Hepatocyte (in vitro differentiated cells): ENCODE measurements at regions not wholly inside any gene's neighbourhood (a gene's known extent, or its start where the extent isn't known, plus 50 kb on each side); places are given as distances from the start of the nearest gene placed in this dataset.
"Not testable (repeated sequence)": the region's sequence is repeated elsewhere in the genome, so short reads cannot be mapped to it uniquely, and the experiment has no call there.

ENCODE experiments used
- DNase-seq: peaks from one replicate; pipeline ENCODE4 v3.0.0-alpha.2; 2016; ENCODE audit warnings: low spot score
- H2AFZ ChIP-seq: fragments of 200-600 bp; sonication (generic); 2 replicates; pipeline ENCODE4 v1.6.0; 2016; ENCODE audit warnings: antibody characterized with exemption, mild to moderate bottlenecking
- H3K27ac ChIP-seq: fragments of 200-600 bp; sonication (generic); 2 replicates; pipeline ENCODE4 v1.5.1; 2016; ENCODE audit warnings: mild to moderate bottlenecking
- H3K27me3 ChIP-seq: fragments of 200-600 bp; sonication (generic); 2 replicates; pipeline ENCODE4 v1.6.1; 2016
- H3K36me3 ChIP-seq: fragments of 200-600 bp; sonication (generic); replicated peaks from 2 replicates; pipeline ENCODE4 v1.5.1; 2016; ENCODE audit warnings: low read depth; ENCODE audit not compliant: insufficient read depth
- H3K4me1 ChIP-seq: fragments of 200-600 bp; sonication (generic); 2 replicates; pipeline ENCODE4 v1.5.1; 2016; ENCODE audit warnings: mild to moderate bottlenecking, moderate library complexity; ENCODE audit not compliant: insufficient read depth
- H3K4me2 ChIP-seq: fragments of 200-600 bp; sonication (generic); 2 replicates; pipeline ENCODE4 v1.6.0; 2016
- H3K4me3 ChIP-seq: fragments of 200-600 bp; sonication (generic); 2 replicates; pipeline ENCODE4 v1.5.1; 2016; ENCODE audit warnings: mild to moderate bottlenecking
- H3K79me2 ChIP-seq: fragments of 200-600 bp; sonication (generic); 2 replicates; pipeline ENCODE4 v1.6.0; 2017; ENCODE audit warnings: mild to moderate bottlenecking
- H3K9me2 ChIP-seq: fragments of 200-600 bp; sonication (generic); replicated peaks from 2 replicates; pipeline ENCODE4 v1.6.0; 2017; ENCODE audit warnings: mild to moderate bottlenecking; ENCODE audit not compliant: insufficient read depth
- H3K9me3 ChIP-seq: fragments of 200-600 bp; sonication (generic); 2 replicates; pipeline ENCODE4 v1.5.1; 2016; ENCODE audit warnings: low read depth, mild to moderate bottlenecking
- H4K20me1 ChIP-seq: fragments of 200-600 bp; sonication (generic); 2 replicates; pipeline ENCODE4 v1.6.0; 2016; ENCODE audit warnings: mild to moderate bottlenecking; ENCODE audit not compliant: insufficient read depth, poor library complexity, severe bottlenecking
- CTCF ChIP-seq: fragments of 200-600 bp; sonication (generic); IDR thresholded peaks from 2 replicates; pipeline ENCODE4 v1.5.1; 2016; ENCODE audit warnings: antibody characterized with exemption, mild to moderate bottlenecking; ENCODE audit not compliant: poor library complexity
- EZH2 ChIP-seq: fragments of 200-600 bp; sonication (generic); IDR thresholded peaks from 2 replicates; pipeline ENCODE4 v1.6.1; 2016; ENCODE audit warnings: antibody characterized with exemption, mild to moderate bottlenecking, borderline replicate concordance
- EZH2phosphoT487 ChIP-seq: fragments of 200-600 bp; sonication (generic); IDR thresholded peaks from one replicate; pipeline ENCODE4 v1.6.1; 2018; ENCODE audit warnings: antibody characterized with exemption, mild to moderate bottlenecking, low read depth, moderate library complexity; ENCODE audit not compliant: unreplicated experiment, severe bottlenecking
- WGBS: methylation state at CpG from one replicate; pipeline ENCODE4 v1.1.6; 2016; ENCODE audit warnings: low lambda C conversion rate; ENCODE audit errors: missing lambda C conversion rate; 5-methylcytosine and 5-hydroxymethylcytosine counted together

- Histone ChIP-seq H3K4me3 (no peak overlapping the region), H3K79me2 (no peaks in the 10 kb centered on the region), H3K4me2 (no peak overlapping the region), H3K9me2 (no peaks in the 10 kb centered on the region), H4K20me1 (no peaks in the 10 kb centered on the region), H3K9me3 (no peaks in the 10 kb centered on the region), H2AFZ (no peak overlapping the region), H3K36me3 (no peaks in the 10 kb centered on the region), H3K27me3 (no peaks in the 10 kb centered on the region), H3K4me1 (no peaks in the 10 kb centered on the region), H3K27ac (no peak overlapping the region)
- no peak for DNase-seq
- TF ChIP-seq CTCF, result no peak
- no peak for TF ChIP-seq EZH2phosphoT487
- no peak for TF ChIP-seq EZH2
- 93% methylated on average over 9 of the region's 9 CpGs for WGBS
These were observed 410.8 kb upstream of the ZNF804A start for GRCh38 chr2:184187421-184187971.

GRCh38 chr2:184190725-184191124 lies 407.6 kb upstream of the ZNF804A start:
- Histone ChIP-seq H3K27ac (no peak overlapping the region), H3K27me3 (no peaks in the 10 kb centered on the region), H3K4me2 (no peak overlapping the region), H3K4me3 (no peak overlapping the region), H3K79me2 (no peaks in the 10 kb centered on the region), H3K9me3 (no peaks in the 10 kb centered on the region), H4K20me1 (no peaks in the 10 kb centered on the region), H3K9me2 (no peaks in the 10 kb centered on the region), H3K4me1 (no peaks in the 10 kb centered on the region), H3K36me3 (no peaks in the 10 kb centered on the region), H2AFZ (no peak overlapping the region)
- 89% methylated on average over 3 of the region's 3 CpGs for WGBS
- TF ChIP-seq EZH2phosphoT487, result no peak
- no peak for TF ChIP-seq CTCF
- no peak for TF ChIP-seq EZH2
- no peak for DNase-seq

GRCh38 chr2:184192649-184193048 lies 405.7 kb upstream of the ZNF804A start:
- no peaks in the 10 kb centered on the region for H3K4me1 ChIP-seq
- no peaks in the 10 kb centered on the region for H3K9me3 ChIP-seq
- H3K4me3 ChIP-seq, result no peak overlapping the region
- H3K9me2 ChIP-seq, result no peaks in the 10 kb centered on the region
- H3K27me3 ChIP-seq, result no peaks in the 10 kb centered on the region
- no peaks in the 10 kb centered on the region for H4K20me1 ChIP-seq
- no peak for DNase-seq
- H3K79me2 ChIP-seq, result no peaks in the 10 kb centered on the region
- H3K27ac ChIP-seq, result no peak overlapping the region
- no peak overlapping the region for H2AFZ ChIP-seq
- whole genome bisulfite sequencing, result 73% methylated on average over 2 of the region's 2 CpGs
- no peaks in the 10 kb centered on the region for H3K36me3 ChIP-seq
- no peak overlapping the region for H3K4me2 ChIP-seq
- TF ChIP-seq EZH2phosphoT487 (no peak), EZH2 (no peak), CTCF (no peak)

- TF ChIP-seq CTCF (no peak), EZH2 (no peak), EZH2phosphoT487 (no peak)
- H3K4me3 ChIP-seq, result no peak overlapping the region
- 71% methylated on average over 5 of the region's 5 CpGs for WGBS
- H3K4me1 ChIP-seq, result no peaks in the 10 kb centered on the region
- H2AFZ ChIP-seq, result no peak overlapping the region
- no peaks in the 10 kb centered on the region for H3K9me2 ChIP-seq
- H3K4me2 ChIP-seq, result no peak overlapping the region
- no peaks in the 10 kb centered on the region for H3K79me2 ChIP-seq
- H3K36me3 ChIP-seq, result no peaks in the 10 kb centered on the region
- H3K27me3 ChIP-seq, result no peaks in the 10 kb centered on the region
- H4K20me1 ChIP-seq, result no peaks in the 10 kb centered on the region
- H3K27ac ChIP-seq, result no peak overlapping the region
- no peaks in the 10 kb centered on the region for H3K9me3 ChIP-seq
- no peak for DNase-seq
These were observed 400.9 kb upstream of the ZNF804A start for GRCh38 chr2:184197413-184197812.

- H3K79me2 ChIP-seq, H3K36me3 ChIP-seq, DNase-seq, H3K9me3 ChIP-seq, H3K27ac ChIP-seq, H3K4me1 ChIP-seq, H3K9me2 ChIP-seq, H2AFZ ChIP-seq, H4K20me1 ChIP-seq, H3K4me3 ChIP-seq, H3K4me2 ChIP-seq, H3K27me3 ChIP-seq: not testable (repeated sequence)
- WGBS, result 92% methylated on average over 5 of the region's 5 CpGs
These were observed 399.5 kb upstream of the ZNF804A start for GRCh38 chr2:184198791-184199190.
